ENCODE measurements at regions not wholly inside any gene's neighbourhood (a gene's known extent, or its start where the extent isn't known, plus 50 kb on each side); places are given as distances from the start of the nearest gene placed in this dataset.

GRCh38 chr14:104521816-104522745, 57.5 kb upstream of the C14orf180 start:
- DNase-seq = no peak

- DNase-seq = no peak
Measured at GRCh38 chr14:104522926-104523545, 56.5 kb upstream of the C14orf180 start.

- DNase-seq = no peak
Measured at GRCh38 chr14:104523546-104523935, 56.0 kb upstream of the C14orf180 start.

GRCh38 chr14:104524726-104525125, 54.8 kb upstream of the C14orf180 start:
- no peak for DNase-seq

- DNase-seq = no peak
Measured at GRCh38 chr14:104526723-104527645, 52.6 kb upstream of the C14orf180 start.

- no peak for DNase-seq
Measured at GRCh38 chr14:104527857-104528459, 51.6 kb upstream of the C14orf180 start.

- no peak for DNase-seq
Measured at GRCh38 chr14:104528496-104528895, 51.1 kb upstream of the C14orf180 start.

Data from NCI-H446 treated with DMSO at 0.1 percent for 48 hours (cell line).